Stimulated activated naive CD8-positive, alpha-beta T cell treated with anti-CD3 and anti-CD28 coated beads, Interleukin-15, Interleukin-2, amounts not matched to agents 100 ng/mL and 50 ng/mL, for 24 hours (primary cell): ENCODE measurements at regions not wholly inside any gene's neighbourhood (a gene's known extent, or its start where the extent isn't known, plus 50 kb on each side); places are given as distances from the start of the nearest gene placed in this dataset.

Experiments used
- H3K27ac Mint-ChIP-seq: one replicate; pipeline ENCODE4 v1.8.0; 2021; ENCODE audit warnings: mild to moderate bottlenecking, mixed read lengths
- H3K27me3 Mint-ChIP-seq: one replicate; pipeline ENCODE4 v1.8.0; 2021; ENCODE audit warnings: mixed read lengths
- H3K36me3 Mint-ChIP-seq: one replicate; pipeline ENCODE4 v1.8.0; 2021; ENCODE audit warnings: low read depth, mixed read lengths
- H3K4me1 Mint-ChIP-seq: one replicate; pipeline ENCODE4 v1.8.0; 2021; ENCODE audit warnings: low read depth, mixed read lengths
- H3K4me3 Mint-ChIP-seq: one replicate; pipeline ENCODE4 v1.8.0; 2021; ENCODE audit warnings: mild to moderate bottlenecking, mixed read lengths
- H3K9me3 Mint-ChIP-seq: one replicate; pipeline ENCODE4 v1.8.0; 2021; ENCODE audit warnings: mixed read lengths

DNA sequence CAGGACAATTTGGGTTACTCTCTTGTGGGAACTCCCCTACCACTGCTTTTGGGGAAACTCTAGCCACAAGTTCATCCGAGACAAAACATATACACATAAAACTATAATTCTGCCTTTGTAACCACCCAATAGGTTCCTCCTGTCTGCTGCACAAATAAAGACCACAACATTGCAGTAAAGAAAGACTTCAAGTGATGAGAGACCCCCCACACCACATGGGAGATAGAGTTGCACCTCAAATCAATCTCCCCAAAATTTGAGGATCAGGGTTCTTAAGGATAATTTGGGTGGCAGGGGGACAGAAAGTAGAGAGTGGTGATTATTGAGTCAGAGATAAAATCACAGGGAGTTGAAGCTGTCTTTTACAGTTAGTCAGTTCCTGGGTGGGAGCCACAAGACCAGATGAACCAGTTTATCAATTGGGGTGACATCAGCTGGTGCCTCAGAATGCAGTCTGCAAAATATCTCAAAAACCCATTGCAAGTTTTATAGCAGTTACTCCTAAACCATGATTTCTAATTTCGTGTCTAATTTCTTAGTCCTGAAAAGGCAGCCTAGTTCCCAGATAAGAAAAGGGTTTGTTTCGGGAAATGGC is 1348.5 kb downstream of the PCDH9 start:
- H3K27ac Mint-ChIP-seq: no peak overlapping the region
- H3K9me3 Mint-ChIP-seq: peaks cover 5% of the 10 kb centered on the region
- no peak overlapping the region for H3K4me3 Mint-ChIP-seq
- no peaks in the 10 kb centered on the region for H3K27me3 Mint-ChIP-seq
- no peaks in the 10 kb centered on the region for H3K4me1 Mint-ChIP-seq
- no peaks in the 10 kb centered on the region for H3K36me3 Mint-ChIP-seq

DNA sequence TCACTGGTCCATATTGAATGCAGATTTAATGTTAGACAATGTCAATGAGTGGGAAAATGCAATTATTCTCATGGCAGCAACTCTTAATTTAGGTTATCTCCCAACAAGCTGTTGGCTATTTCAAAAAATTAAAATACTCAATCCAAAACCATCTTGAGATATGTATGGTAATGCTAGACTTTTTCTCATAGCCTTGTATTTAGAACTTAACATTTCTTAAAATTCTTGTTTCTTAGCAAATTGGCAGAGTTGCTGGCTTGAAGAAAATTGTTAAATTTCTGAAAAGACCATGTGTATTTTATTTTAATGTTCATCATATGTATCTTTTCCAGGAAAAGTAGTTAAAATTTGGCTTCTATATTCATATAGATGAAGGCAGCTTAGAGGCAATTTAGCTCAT is 1355.1 kb downstream of the PCDH9 start:
- H3K4me3 Mint-ChIP-seq: no peak overlapping the region
- H3K27ac Mint-ChIP-seq: no peak overlapping the region
- no peaks in the 10 kb centered on the region for H3K27me3 Mint-ChIP-seq
- H3K36me3 Mint-ChIP-seq: no peaks in the 10 kb centered on the region
- H3K9me3 Mint-ChIP-seq: peaks cover 17% of the 10 kb centered on the region
- H3K4me1 Mint-ChIP-seq: no peaks in the 10 kb centered on the region

DNA sequence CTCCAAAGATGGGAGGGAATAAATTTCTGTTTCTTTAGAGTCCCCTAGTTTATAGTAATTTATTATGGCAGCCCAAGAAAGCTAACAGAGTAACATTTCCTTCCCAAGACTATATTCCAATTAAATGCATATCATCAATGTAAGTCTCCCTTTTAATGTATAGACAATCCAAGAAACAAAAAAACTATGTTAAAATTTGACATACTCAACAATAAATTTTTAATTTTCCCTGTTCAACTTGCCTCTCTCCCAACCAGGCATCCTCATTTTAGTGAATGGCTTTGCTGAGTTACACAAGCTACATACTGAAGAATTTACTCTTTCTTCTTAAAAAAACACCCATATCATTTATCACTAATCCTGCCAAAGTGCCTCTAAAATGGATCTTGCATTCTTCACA is 1357.7 kb downstream of the PCDH9 start:
- Mint-ChIP-seq H3K27ac (no peak overlapping the region), H3K4me1 (no peaks in the 10 kb centered on the region), H3K27me3 (no peaks in the 10 kb centered on the region), H3K4me3 (no peak overlapping the region), H3K9me3 (peaks cover 17% of the 10 kb centered on the region), H3K36me3 (no peaks in the 10 kb centered on the region)

DNA sequence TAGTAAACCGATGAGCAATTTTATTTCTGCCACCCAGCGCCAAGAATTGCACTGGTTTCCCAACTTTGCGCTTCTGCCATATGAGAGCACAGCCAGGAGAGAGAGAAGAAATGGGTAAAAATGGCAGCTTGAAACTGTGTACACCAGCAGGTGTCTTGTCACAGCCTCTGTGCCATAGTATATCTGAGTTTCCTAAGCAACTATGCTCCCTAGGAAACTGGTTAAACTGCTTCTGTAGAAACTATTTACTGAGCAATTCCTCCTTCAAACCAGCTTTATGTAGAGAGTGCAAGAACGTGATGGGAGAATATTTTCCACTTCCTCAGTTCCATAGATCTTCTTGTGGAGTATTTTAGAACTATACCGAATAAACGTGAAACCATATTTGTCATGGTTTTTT is 1361.3 kb downstream of the PCDH9 start:
- Mint-ChIP-seq H3K9me3 (peaks cover 16% of the 10 kb centered on the region), H3K4me1 (no peaks in the 10 kb centered on the region), H3K27ac (no peak overlapping the region), H3K36me3 (no peaks in the 10 kb centered on the region), H3K4me3 (no peak overlapping the region), H3K27me3 (no peaks in the 10 kb centered on the region)

DNA sequence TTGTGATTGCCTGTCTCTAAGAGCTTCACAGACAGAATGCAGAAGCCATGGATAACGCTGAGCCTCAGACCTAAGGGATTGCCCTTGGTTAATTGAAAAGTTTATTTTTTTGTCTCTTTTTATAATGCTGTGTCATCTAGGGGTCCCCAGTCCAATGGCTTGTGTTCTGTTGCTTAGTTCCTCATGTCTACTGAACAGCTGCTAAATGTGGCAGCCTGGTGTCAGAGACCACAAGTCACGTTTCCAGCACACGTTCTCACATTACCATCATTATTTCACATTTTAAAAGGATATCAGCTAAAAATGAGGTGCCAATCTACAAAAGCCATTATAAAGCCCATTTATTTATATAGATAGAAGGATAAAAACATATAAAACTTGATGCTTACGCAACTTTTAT is 1362.0 kb downstream of the PCDH9 start:
- H3K4me3 Mint-ChIP-seq: no peak overlapping the region
- no peaks in the 10 kb centered on the region for H3K36me3 Mint-ChIP-seq
- H3K27ac Mint-ChIP-seq: no peak overlapping the region
- H3K9me3 Mint-ChIP-seq: peaks cover 11% of the 10 kb centered on the region
- no peaks in the 10 kb centered on the region for H3K4me1 Mint-ChIP-seq
- no peaks in the 10 kb centered on the region for H3K27me3 Mint-ChIP-seq

DNA sequence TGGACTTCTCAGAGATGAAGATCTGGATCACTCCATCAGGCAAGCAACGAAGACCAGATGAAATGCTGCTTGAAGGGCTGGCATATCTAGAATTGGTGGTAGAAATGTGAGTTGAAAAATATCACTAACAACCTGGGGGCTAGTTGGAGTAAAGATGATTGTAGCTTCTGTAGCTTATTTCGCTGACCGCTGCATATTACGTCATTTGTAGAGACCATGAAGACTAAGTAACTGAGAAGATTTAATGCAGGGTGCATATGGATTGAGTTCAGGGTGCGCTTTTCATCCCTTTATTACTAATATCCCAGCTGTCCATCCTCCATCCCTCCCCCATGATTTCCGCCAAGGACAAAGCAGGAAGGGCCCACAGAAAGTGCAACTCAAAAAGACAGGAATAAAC is 1364.0 kb downstream of the PCDH9 start:
- H3K27ac Mint-ChIP-seq: no peak overlapping the region
- no peak overlapping the region for H3K4me3 Mint-ChIP-seq
- peaks cover 4% of the 10 kb centered on the region for H3K9me3 Mint-ChIP-seq
- no peaks in the 10 kb centered on the region for H3K4me1 Mint-ChIP-seq
- no peaks in the 10 kb centered on the region for H3K27me3 Mint-ChIP-seq
- no peaks in the 10 kb centered on the region for H3K36me3 Mint-ChIP-seq

DNA sequence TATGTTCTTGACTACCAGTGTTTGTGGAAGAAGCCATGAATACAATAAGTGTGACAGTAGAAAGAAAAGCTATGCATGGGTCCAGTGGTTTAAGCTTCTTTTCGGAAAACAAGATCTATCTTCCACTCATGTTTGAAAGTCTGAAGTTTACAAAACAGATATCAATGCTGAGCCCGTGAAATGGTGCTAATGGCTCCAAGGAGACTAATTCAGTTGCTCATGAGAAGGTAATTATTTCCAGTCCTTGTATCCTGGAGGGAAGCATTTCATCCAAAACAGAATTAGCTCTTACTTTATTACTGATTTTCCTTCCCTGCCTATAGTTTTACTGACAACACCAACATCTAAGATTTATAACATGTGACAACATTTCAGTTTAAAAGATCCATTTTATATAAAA is 1364.9 kb downstream of the PCDH9 start:
- H3K36me3 Mint-ChIP-seq: no peaks in the 10 kb centered on the region
- H3K9me3 Mint-ChIP-seq: peaks cover 4% of the 10 kb centered on the region
- H3K27me3 Mint-ChIP-seq: no peaks in the 10 kb centered on the region
- no peaks in the 10 kb centered on the region for H3K4me1 Mint-ChIP-seq
- H3K27ac Mint-ChIP-seq: no peak overlapping the region
- no peak overlapping the region for H3K4me3 Mint-ChIP-seq

DNA sequence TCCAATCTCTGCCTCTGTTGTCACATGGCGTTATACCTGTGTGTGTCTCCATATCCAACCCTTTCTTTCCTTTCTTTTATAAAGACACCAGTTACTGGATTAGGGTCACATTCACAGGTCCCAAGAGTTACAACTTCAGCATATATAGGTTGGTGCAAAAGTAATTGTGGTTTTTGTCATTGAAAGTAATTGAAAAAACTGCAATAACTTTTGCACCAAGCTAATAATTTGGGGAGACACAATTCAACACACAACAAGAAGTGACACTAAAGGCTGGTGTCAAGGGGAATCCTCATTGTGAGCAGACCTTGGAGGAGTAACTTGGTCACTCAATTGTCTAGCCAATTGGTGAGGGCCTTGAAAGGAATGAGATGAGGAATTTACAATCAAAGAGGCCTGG is 1366.1 kb downstream of the PCDH9 start:
- Mint-ChIP-seq H3K27ac (no peak overlapping the region), H3K27me3 (no peaks in the 10 kb centered on the region), H3K4me1 (no peaks in the 10 kb centered on the region), H3K4me3 (no peak overlapping the region), H3K36me3 (no peaks in the 10 kb centered on the region), H3K9me3 (peaks cover 6% of the 10 kb centered on the region)

DNA sequence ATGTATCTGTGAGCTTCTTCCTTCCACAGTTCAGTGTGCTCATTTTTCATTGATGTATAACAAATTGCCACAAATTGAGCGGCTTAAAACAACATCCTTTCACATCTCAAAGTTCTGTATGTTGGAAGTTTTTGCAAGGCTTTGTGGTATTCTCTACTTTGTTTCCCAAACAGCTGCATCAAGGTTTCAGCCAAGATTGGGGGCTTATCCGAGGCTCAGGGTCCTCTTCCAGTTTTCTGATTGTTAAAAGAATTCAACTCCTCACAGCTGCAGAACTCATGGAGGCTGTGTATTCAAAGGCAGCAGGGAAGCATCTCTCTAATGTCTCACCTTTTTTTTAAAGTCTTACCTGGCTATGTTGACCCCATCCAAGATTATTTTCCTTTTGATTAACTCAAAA is 1369.8 kb downstream of the PCDH9 start:
- peaks cover 2% of the 10 kb centered on the region for H3K9me3 Mint-ChIP-seq
- no peaks in the 10 kb centered on the region for H3K27me3 Mint-ChIP-seq
- no peaks in the 10 kb centered on the region for H3K4me1 Mint-ChIP-seq
- no peak overlapping the region for H3K27ac Mint-ChIP-seq
- H3K4me3 Mint-ChIP-seq: no peak overlapping the region
- no peaks in the 10 kb centered on the region for H3K36me3 Mint-ChIP-seq

DNA sequence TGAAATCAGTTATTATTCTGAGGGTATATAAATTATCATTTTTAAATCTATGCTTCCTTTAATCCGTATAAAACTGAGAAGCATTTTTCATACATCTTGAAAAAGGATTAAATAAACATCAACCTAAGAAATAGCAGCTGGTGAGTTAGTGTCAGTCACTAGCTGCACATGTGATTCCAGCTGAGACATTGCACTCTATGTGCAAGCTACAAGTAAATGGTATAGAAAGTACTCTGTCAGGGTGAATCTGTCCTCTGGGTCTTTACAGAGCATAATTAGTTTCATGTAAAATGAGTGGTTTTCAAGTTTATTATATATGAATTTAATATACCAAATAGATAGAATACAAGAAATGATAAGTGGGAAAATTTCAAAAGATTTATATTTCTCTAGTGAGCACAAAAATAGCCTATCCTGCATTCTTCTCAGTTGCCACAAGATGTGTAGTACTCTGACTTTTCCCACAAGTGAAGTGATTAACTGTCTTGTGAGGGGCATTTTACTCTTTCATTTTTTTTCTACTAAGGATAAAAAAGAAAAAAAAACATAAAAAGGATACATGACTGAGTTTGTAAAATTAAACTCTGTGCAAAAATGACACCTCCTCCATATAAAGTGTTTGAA is 1372.1 kb downstream of the PCDH9 start:
- H3K27ac Mint-ChIP-seq: no peak overlapping the region
- peaks cover 2% of the 10 kb centered on the region for H3K9me3 Mint-ChIP-seq
- no peaks in the 10 kb centered on the region for H3K36me3 Mint-ChIP-seq
- H3K4me3 Mint-ChIP-seq: no peak overlapping the region
- H3K4me1 Mint-ChIP-seq: no peaks in the 10 kb centered on the region
- no peaks in the 10 kb centered on the region for H3K27me3 Mint-ChIP-seq

DNA sequence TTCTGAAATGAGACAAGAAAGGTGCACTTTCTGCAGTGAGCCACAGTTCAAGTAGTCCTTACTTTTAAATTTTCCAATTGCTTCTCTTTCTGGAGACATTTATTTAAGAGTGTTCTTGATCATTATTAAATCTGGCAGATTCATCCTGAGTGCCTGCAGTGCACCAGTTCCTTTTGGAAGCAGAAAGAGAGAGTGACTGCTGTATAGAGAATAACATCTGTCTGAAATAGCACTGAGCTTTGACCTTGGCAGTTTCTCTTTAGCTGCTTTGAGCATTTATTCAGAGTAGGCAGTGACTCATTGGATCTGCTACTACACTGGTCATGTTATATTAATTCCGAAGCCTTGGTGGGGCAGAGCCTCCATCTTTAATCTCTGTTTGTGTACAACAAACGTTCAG is 1373.7 kb downstream of the PCDH9 start:
- Mint-ChIP-seq H3K27me3 (no peaks in the 10 kb centered on the region), H3K9me3 (peaks cover 2% of the 10 kb centered on the region), H3K36me3 (no peaks in the 10 kb centered on the region), H3K27ac (no peak overlapping the region), H3K4me3 (no peak overlapping the region), H3K4me1 (no peaks in the 10 kb centered on the region)

DNA sequence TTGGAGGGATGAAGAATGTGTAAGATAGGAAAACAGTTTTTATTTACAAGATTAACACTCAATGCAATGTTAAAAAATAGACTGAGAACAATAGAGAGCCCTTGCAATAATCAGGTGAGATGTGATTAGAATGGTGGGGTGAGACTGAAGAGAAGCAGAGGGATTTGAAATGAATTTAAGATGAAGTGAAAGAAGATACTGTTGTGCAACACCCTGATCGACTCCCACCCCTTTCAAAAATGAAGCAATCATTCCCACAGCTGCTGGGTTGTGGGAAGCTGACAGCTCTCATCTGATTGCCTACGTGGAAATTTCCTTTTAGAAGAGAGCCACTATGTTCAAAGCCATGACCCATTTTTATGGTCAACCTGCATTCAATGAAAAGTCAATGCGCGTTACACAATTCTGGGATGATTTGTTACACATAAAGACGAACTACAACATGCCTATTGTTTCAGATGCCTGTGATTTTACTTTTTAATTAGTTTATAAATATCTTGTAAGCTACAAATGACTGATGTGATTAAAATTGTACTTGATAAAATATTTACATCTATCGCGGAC is 1374.8 kb downstream of the PCDH9 start:
- Mint-ChIP-seq H3K27ac (no peak overlapping the region), H3K9me3 (peaks cover 2% of the 10 kb centered on the region), H3K4me3 (no peak overlapping the region), H3K4me1 (no peaks in the 10 kb centered on the region), H3K36me3 (no peaks in the 10 kb centered on the region), H3K27me3 (no peaks in the 10 kb centered on the region)

DNA sequence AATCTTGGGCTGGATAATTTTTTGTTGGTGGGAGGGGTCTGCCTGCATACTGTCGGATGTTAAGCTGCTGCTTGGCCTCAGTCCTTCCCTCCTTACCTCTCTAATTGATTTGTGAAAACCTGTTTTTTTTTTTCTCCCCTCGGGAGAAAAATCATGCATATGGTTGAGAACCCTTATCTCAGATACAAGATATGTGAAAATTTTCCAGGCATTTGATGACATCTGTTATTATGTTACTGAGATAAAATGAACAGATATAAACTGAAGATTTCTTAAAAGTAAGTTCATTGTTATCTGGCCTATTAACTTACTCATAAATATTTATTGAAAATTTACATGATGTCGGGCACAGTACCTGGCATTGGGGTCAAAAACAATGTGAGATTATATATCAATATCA is 1375.7 kb downstream of the PCDH9 start:
- Mint-ChIP-seq H3K4me1 (no peaks in the 10 kb centered on the region), H3K4me3 (no peak overlapping the region), H3K27me3 (no peaks in the 10 kb centered on the region), H3K9me3 (peaks cover 2% of the 10 kb centered on the region), H3K27ac (no peak overlapping the region), H3K36me3 (no peaks in the 10 kb centered on the region)

DNA sequence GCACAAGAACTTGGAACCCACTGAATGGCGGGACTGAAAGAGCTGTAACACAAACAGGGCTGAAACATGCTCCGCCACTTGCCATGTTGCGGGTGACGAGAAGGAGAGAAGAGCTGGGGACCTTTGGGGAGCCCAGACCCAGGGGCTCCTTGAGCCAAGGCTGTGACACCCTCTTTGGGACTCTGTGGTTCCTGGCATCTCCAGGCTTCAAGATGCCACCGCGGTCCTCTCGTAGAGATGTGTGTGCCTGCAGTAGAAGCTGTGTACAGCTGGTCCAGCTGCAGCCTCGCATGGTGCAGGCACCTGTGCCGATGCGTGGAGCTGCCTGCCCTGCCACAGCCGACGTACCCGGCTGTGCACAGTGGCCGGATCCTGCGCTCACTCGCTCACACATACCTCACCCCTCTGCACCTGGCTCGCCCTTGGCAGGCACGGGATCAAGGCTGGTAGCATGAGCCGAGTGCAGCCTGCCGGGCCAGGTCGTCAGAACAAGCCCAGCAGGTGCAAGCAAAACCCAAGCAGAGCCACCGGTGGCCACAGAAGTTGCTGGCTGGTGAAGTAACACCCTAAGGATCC is 1385.8 kb downstream of the PCDH9 start:
- no peak overlapping the region for H3K4me3 Mint-ChIP-seq
- no peaks in the 10 kb centered on the region for H3K4me1 Mint-ChIP-seq
- no peaks in the 10 kb centered on the region for H3K36me3 Mint-ChIP-seq
- H3K27ac Mint-ChIP-seq: no peak overlapping the region
- H3K9me3 Mint-ChIP-seq: peaks cover 7% of the 10 kb centered on the region
- H3K27me3 Mint-ChIP-seq: no peaks in the 10 kb centered on the region

DNA sequence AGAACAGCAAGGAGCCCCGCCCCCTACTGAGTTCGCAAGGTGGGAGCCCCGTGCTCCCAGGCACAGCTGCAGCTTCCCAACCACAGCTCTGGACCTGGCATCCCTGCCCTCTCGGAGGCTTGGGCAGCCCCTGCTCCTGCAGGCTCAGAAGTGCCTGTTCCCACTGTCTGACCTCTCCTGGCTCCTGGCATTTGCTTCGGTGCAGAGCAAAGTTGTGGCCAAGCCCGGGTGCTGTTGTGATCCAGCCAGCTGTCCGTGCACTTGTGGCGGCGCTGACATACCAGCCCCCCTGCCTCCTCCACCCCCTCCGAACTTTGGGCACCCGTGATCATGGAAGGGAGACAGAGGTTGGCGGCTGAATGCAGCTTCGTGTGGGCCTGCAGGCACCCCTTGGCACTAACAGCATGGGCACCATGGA is 1386.8 kb downstream of the PCDH9 start:
- no peaks in the 10 kb centered on the region for H3K36me3 Mint-ChIP-seq
- no peaks in the 10 kb centered on the region for H3K4me1 Mint-ChIP-seq
- H3K27ac Mint-ChIP-seq: no peak overlapping the region
- H3K27me3 Mint-ChIP-seq: no peaks in the 10 kb centered on the region
- no peak overlapping the region for H3K4me3 Mint-ChIP-seq
- peaks cover 3% of the 10 kb centered on the region for H3K9me3 Mint-ChIP-seq

DNA sequence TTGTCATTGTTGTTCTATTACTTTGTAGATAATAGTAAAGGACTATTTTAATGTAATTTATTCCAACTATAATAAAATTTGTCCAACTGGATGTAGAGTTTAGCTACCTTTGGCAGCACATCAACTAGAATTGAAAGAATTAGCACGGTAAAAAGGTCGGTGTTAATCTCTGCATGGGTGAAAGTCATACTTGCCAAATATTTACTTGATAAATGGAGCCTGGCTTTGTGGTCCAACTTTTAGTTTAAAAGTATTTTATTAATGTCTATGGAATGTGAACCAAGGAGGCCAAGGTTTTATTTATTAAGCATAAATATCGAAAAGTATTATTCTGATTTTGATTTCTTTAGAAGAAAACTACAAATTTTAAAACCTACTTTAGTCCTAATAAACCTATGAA is 1389.0 kb downstream of the PCDH9 start:
- H3K36me3 Mint-ChIP-seq: no peaks in the 10 kb centered on the region
- no peak overlapping the region for H3K4me3 Mint-ChIP-seq
- no peak overlapping the region for H3K27ac Mint-ChIP-seq

More for the DNA sequence above, 1389.0 kb downstream of the PCDH9 start:
- Mint-ChIP-seq H3K4me1 (no peaks in the 10 kb centered on the region), H3K27me3 (no peaks in the 10 kb centered on the region), H3K9me3 (peaks cover 2% of the 10 kb centered on the region)
